Activated naive CD8-positive, alpha-beta T cell treated with anti-CD3 and anti-CD28 coated beads for 36 hours (primary cell): ENCODE measurements at regions not wholly inside any gene's neighbourhood (a gene's known extent, or its start where the extent isn't known, plus 50 kb on each side); places are given as distances from the start of the nearest gene placed in this dataset.
"Not testable (repeated sequence)": the region's sequence is repeated elsewhere in the genome, so short reads cannot be mapped to it uniquely, and the experiment has no call there.

ENCODE experiments used
- DNase-seq: peaks from one replicate; pipeline ENCODE4 v3.0.0; 2021
- H3K27ac Mint-ChIP-seq: one replicate; pipeline ENCODE4 v1.8.0; 2022; ENCODE audit warnings: mild to moderate bottlenecking, moderate library complexity, mixed read lengths
- H3K27me3 Mint-ChIP-seq: one replicate; pipeline ENCODE4 v1.8.0; 2022; ENCODE audit warnings: mild to moderate bottlenecking, mixed read lengths
- H3K36me3 Mint-ChIP-seq: one replicate; pipeline ENCODE4 v1.8.0; 2021; ENCODE audit warnings: mild to moderate bottlenecking, mixed read lengths
- H3K4me1 Mint-ChIP-seq: one replicate; pipeline ENCODE4 v1.8.0; 2021; ENCODE audit warnings: mixed read lengths
- H3K4me3 Mint-ChIP-seq: one replicate; pipeline ENCODE4 v1.8.0; 2022; ENCODE audit warnings: mild to moderate bottlenecking, moderate library complexity, mixed read lengths
- H3K9me3 Mint-ChIP-seq: one replicate; pipeline ENCODE4 v1.8.0; 2022; ENCODE audit warnings: mixed read lengths

DNA sequence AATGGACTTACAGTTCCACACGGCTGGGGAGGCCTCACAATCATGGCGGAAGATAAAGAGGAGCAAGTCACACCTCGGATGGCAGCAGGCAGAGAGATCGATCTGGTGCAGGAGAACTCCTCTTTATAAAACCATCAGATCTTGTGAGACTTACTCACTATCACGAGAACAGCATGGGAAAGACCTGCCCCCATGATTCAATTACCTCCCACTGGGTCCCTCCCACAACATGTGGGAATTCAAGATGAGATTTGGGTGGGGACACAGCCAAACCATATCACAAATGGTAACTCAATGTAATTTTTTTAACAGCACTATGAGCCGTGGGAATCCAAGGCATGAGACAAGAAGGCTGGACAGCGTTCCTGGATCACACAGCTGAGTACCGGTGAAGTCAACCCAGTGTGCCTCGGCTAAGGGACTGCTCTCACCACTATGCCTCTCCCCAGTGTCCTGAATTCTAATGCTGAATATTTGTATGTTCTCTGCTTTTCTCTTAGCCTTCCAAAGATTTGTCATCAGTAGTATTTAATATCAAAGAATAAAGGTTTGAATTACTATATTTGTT is 84.3 kb downstream of the IRS2 start:
- not testable (repeated sequence) for H3K9me3 Mint-ChIP-seq, H3K36me3 Mint-ChIP-seq, H3K4me3 Mint-ChIP-seq, DNase-seq, H3K27ac Mint-ChIP-seq
- Mint-ChIP-seq H3K4me1 (peaks cover 11% of the 10 kb centered on the region), H3K27me3 (peaks cover 33% of the 10 kb centered on the region)

GRCh38 chr13:109700176-109700575 is 86.2 kb downstream of the IRS2 start:
- H3K27ac Mint-ChIP-seq, result no peak overlapping the region
- H3K36me3 Mint-ChIP-seq, result peaks cover 2% of the 10 kb centered on the region
- no peaks in the 10 kb centered on the region for H3K9me3 Mint-ChIP-seq
- no peak for DNase-seq
- peaks cover 20% of the 10 kb centered on the region for H3K27me3 Mint-ChIP-seq
- H3K4me3 Mint-ChIP-seq, result no peak overlapping the region
- H3K4me1 Mint-ChIP-seq, result peaks cover 11% of the 10 kb centered on the region

GRCh38 chr13:109699628-109700071 is 86.7 kb downstream of the IRS2 start:
- Mint-ChIP-seq H3K9me3 (no peaks in the 10 kb centered on the region), H3K36me3 (peaks cover 2% of the 10 kb centered on the region), H3K4me3 (no peak overlapping the region), H3K4me1 (peaks cover 6% of the 10 kb centered on the region), H3K27me3 (peaks cover 15% of the 10 kb centered on the region), H3K27ac (no peak overlapping the region)
- DNase-seq, result no peak

- Mint-ChIP-seq H3K27ac (no peak overlapping the region), H3K9me3 (no peaks in the 10 kb centered on the region), H3K4me1 (peaks cover 6% of the 10 kb centered on the region), H3K27me3 (peaks cover 6% of the 10 kb centered on the region), H3K4me3 (no peak overlapping the region), H3K36me3 (no peaks in the 10 kb centered on the region)
- no peak for DNase-seq
These were observed 87.6 kb downstream of the IRS2 start for GRCh38 chr13:109698779-109699178.

- Mint-ChIP-seq H3K27ac (no peak overlapping the region), H3K36me3 (no peaks in the 10 kb centered on the region), H3K4me3 (no peak overlapping the region), H3K27me3 (no peaks in the 10 kb centered on the region), H3K9me3 (no peaks in the 10 kb centered on the region), H3K4me1 (peaks cover 6% of the 10 kb centered on the region)
- no peak for DNase-seq
These were observed 88.4 kb downstream of the IRS2 start for GRCh38 chr13:109697936-109698335.

- no peaks in the 10 kb centered on the region for H3K36me3 Mint-ChIP-seq
- H3K9me3 Mint-ChIP-seq, result no peaks in the 10 kb centered on the region
- H3K4me1 Mint-ChIP-seq, result peaks cover 5% of the 10 kb centered on the region
- no peak for DNase-seq
- H3K27ac Mint-ChIP-seq, result no peak overlapping the region
- no peaks in the 10 kb centered on the region for H3K27me3 Mint-ChIP-seq
- no peak overlapping the region for H3K4me3 Mint-ChIP-seq
These were observed 90.8 kb downstream of the IRS2 start for GRCh38 chr13:109695402-109696190.

DNA sequence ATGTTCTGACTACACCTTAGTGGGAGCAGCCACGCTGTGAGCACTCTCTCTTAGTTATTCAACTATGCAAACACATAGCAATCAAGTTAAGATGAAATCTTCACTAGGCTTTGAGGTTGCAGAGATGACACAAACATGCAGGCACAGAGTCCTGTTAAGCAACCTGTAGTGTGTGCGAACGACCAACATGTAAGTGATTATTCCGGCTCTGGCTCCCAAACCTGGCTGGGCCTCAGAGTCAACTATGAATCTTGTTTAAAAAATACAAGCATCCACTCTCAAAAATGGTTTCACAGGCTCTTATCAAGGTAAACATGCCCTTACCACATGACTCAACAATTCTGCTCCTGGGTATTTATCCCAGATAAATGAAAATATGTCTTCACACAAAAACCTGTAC is 91.4 kb downstream of the IRS2 start:
- Mint-ChIP-seq H3K9me3 (no peaks in the 10 kb centered on the region), H3K36me3 (no peaks in the 10 kb centered on the region), H3K27me3 (no peaks in the 10 kb centered on the region), H3K4me1 (no peaks in the 10 kb centered on the region), H3K27ac (no peak overlapping the region), H3K4me3 (no peak overlapping the region)
- no peak for DNase-seq

DNA sequence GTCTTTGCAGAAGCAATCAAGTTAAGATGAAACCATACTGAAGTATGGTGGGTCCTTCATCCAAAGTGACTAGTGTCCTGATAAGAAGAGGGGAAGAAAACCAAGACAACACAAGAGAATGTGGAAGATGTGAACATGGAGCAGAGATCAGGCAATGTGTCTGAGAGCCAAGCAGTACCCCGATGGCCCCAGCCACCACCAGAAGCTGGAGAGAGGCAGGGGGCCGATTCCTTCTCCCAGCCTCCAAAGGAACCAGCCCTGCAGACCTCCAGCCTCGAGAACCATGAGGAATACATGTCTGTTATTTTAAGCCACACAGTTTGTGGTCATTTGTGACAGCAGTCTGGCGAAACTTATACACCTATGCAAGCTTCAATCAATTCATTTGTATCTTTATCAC is 93.2 kb downstream of the IRS2 start:
- Mint-ChIP-seq H3K4me3 (no peak overlapping the region), H3K36me3 (no peaks in the 10 kb centered on the region), H3K9me3 (no peaks in the 10 kb centered on the region), H3K27ac (no peak overlapping the region), H3K27me3 (no peaks in the 10 kb centered on the region), H3K4me1 (no peaks in the 10 kb centered on the region)
- no peak for DNase-seq

DNA sequence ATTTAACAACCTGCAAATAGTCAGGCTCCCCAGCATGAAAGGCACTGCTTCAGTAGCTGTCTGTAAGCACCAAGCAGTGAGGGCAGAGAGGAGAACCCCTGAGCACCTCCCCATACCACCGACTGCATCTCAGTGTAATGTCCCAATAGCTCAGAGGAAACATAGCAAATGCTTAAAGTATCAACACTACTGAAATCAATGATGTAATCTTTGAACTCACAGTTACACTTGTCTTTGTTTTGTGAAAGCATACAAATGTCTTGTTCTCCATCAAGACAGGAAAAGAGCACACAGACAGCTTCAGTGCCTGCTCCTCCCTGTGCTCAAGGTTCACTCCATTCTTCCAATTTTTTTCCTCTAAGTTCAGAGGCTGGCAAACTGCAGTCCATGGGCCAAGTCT is 94.7 kb downstream of the IRS2 start:
- Mint-ChIP-seq H3K4me1 (no peaks in the 10 kb centered on the region), H3K36me3 (no peaks in the 10 kb centered on the region), H3K27me3 (no peaks in the 10 kb centered on the region), H3K27ac (no peak overlapping the region), H3K9me3 (no peaks in the 10 kb centered on the region), H3K4me3 (no peak overlapping the region)
- DNase-seq, result no peak

DNA sequence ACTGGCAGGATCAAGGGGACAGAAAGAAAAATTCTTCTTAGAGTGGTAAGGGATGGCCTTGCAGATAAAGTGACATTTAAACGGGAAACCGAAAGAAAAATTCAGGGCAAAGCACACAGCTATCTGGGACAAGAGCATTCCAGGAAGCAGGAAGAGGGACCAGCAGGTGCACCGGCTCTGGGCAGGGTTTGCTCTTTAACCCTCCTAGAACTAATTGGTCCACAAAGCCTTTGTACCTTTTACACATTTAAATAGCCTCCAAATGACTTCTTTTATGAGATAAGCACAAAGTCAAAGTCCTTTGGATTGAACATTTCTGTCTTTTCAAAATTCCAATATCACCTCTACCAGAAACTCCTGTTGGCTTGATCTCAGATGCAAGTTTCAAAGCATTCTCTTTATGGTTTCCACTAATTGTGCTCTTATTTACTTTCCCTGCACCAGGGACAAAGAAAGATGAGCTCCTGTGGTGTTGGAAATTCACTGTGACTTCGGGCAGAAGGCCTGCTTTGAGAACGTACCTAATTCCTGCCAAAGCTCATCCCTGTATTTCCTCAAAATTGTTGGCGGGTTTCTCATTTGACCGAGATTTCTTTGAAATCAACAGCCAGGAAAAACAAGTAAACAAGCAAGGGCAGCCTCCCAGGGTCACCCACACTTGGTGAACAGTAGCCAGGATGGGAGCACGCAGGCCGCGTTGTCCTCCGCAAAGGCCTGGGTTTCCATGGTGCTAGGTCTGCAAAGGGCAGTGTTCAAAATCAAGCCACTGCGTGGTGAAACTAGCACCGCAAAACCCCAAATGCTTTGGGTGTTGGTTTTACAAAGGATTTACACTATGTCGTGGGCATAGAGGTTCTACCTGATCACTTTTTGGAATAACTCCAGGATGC is 98.6 kb downstream of the IRS2 start:
- Mint-ChIP-seq H3K27me3 (no peaks in the 10 kb centered on the region), H3K27ac (no peak overlapping the region), H3K4me1 (no peaks in the 10 kb centered on the region), H3K36me3 (no peaks in the 10 kb centered on the region), H3K9me3 (no peaks in the 10 kb centered on the region), H3K4me3 (no peak overlapping the region)
- no peak for DNase-seq

GRCh38 chr13:109685203-109685602 is 101.2 kb downstream of the IRS2 start:
- peaks cover 6% of the 10 kb centered on the region for H3K27me3 Mint-ChIP-seq
- no peak overlapping the region for H3K4me3 Mint-ChIP-seq
- no peaks in the 10 kb centered on the region for H3K4me1 Mint-ChIP-seq
- H3K27ac Mint-ChIP-seq, result no peak overlapping the region
- no peak for DNase-seq
- no peaks in the 10 kb centered on the region for H3K9me3 Mint-ChIP-seq
- no peaks in the 10 kb centered on the region for H3K36me3 Mint-ChIP-seq

- Mint-ChIP-seq H3K4me1 (no peaks in the 10 kb centered on the region), H3K9me3 (no peaks in the 10 kb centered on the region), H3K27ac (no peak overlapping the region), H3K36me3 (no peaks in the 10 kb centered on the region), H3K27me3 (peaks cover 6% of the 10 kb centered on the region), H3K4me3 (no peak overlapping the region)
- DNase-seq, result no peak
These were observed 101.6 kb downstream of the IRS2 start for GRCh38 chr13:109684824-109685202.

GRCh38 chr13:109684084-109684823 is 102.1 kb downstream of the IRS2 start:
- Mint-ChIP-seq H3K4me1 (no peaks in the 10 kb centered on the region), H3K27ac (no peak overlapping the region), H3K36me3 (no peaks in the 10 kb centered on the region), H3K4me3 (no peak overlapping the region), H3K9me3 (no peaks in the 10 kb centered on the region), H3K27me3 (peaks cover 6% of the 10 kb centered on the region)
- DNase-seq, result no peak

GRCh38 chr13:109682534-109683244 is 103.7 kb downstream of the IRS2 start:
- no peak overlapping the region for H3K4me3 Mint-ChIP-seq
- H3K4me1 Mint-ChIP-seq, result no peaks in the 10 kb centered on the region

More at GRCh38 chr13:109682534-109683244, 103.7 kb downstream of the IRS2 start:
- Mint-ChIP-seq H3K27ac (no peak overlapping the region), H3K36me3 (no peaks in the 10 kb centered on the region), H3K27me3 (peaks cover 6% of the 10 kb centered on the region), H3K9me3 (no peaks in the 10 kb centered on the region)
- DNase-seq, result no peak
